GM23338 (cell line): ENCODE measurements at regions not wholly inside any gene's neighbourhood (a gene's known extent, or its start where the extent isn't known, plus 50 kb on each side); places are given as distances from the start of the nearest gene placed in this dataset.
A peak's percentile ranks its signal among the peaks of the same experiment; 100 is the strongest.

Source experiments
- ATAC-seq: fragments of 200-7000 bp; cut with Tn5 transposase; 3 replicates; pipeline ENCODE4 v1.9.1; 2020
- DNase-seq: peaks from one replicate; pipeline ENCODE4 v3.0.0-alpha.2; 2015; ENCODE audit warnings: low spot score
- H2AFZ ChIP-seq: fragments of 200-600 bp; sonication (generic); 2 replicates; pipeline ENCODE4 v1.8.0; 2016; ENCODE audit warnings: antibody characterized with exemption, mild to moderate bottlenecking, moderate library complexity
- H3F3A ChIP-seq: fragments of 200-600 bp; sonication (generic); replicated peaks from 2 replicates; pipeline ENCODE4 v1.8.0; 2017; ENCODE audit warnings: antibody characterized with exemption, mixed run types, low read depth
- H3K27ac ChIP-seq: fragments of 200-600 bp; sonication (generic); 2 replicates; pipeline ENCODE4 v1.6.1; 2016; ENCODE audit warnings: low read depth
- H3K27me3 ChIP-seq: fragments of 200-600 bp; sonication (generic); 2 replicates; pipeline ENCODE4 v1.8.0; 2016; ENCODE audit warnings: mild to moderate bottlenecking, mixed run types, moderate library complexity; ENCODE audit not compliant: insufficient read depth
- H3K36me3 ChIP-seq: fragments of 200-600 bp; sonication (generic); 2 replicates; pipeline ENCODE4 v1.8.0; 2016; ENCODE audit warnings: mild to moderate bottlenecking; ENCODE audit not compliant: insufficient read depth
- H3K4me1 ChIP-seq: fragments of 200-600 bp; sonication (generic); 2 replicates; pipeline ENCODE4 v1.8.0; 2016; ENCODE audit warnings: mild to moderate bottlenecking, moderate library complexity; ENCODE audit not compliant: insufficient read depth
- H3K4me2 ChIP-seq: fragments of 200-600 bp; sonication (generic); 2 replicates; pipeline ENCODE4 v1.7.1; 2017; ENCODE audit warnings: mixed run types
- H3K4me3 ChIP-seq: fragments of 200-600 bp; sonication (generic); 2 replicates; pipeline ENCODE4 v1.6.1; 2016; ENCODE audit warnings: mixed run types
- H3K79me2 ChIP-seq: fragments of 200-600 bp; sonication (generic); replicated peaks from 2 replicates; pipeline ENCODE4 v1.8.0; 2017; ENCODE audit warnings: mild to moderate bottlenecking; ENCODE audit not compliant: insufficient read depth
- H3K9me2 ChIP-seq: fragments of 200-600 bp; sonication (generic); 2 replicates; pipeline ENCODE4 v1.8.0; 2017; ENCODE audit not compliant: insufficient read depth
- H4K20me1 ChIP-seq: fragments of 200-600 bp; sonication (generic); replicated peaks from 2 replicates; pipeline ENCODE4 v1.8.0; 2017; ENCODE audit warnings: mild to moderate bottlenecking; ENCODE audit not compliant: insufficient read depth
- H3K27ac Mint-ChIP-seq: 2 replicates; pipeline ENCODE4 v1.8.0; 2020; ENCODE audit warnings: inconsistent platforms, mild to moderate bottlenecking, moderate library complexity, mixed read lengths
- H3K27me3 Mint-ChIP-seq: 3 replicates; pipeline ENCODE4 v1.8.0; 2022; ENCODE audit warnings: low read depth, mild to moderate bottlenecking, moderate library complexity, mixed read lengths, inconsistent platforms; ENCODE audit not compliant: insufficient read depth, poor library complexity
- H3K36me3 Mint-ChIP-seq: 3 replicates; pipeline ENCODE4 v1.8.0; 2021; ENCODE audit warnings: low read depth, mild to moderate bottlenecking, inconsistent platforms, moderate library complexity, mixed read lengths
- H3K4me1 Mint-ChIP-seq: 3 replicates; pipeline ENCODE4 v1.8.0; 2020; ENCODE audit warnings: mild to moderate bottlenecking, inconsistent platforms, mixed read lengths
- H3K4me3 Mint-ChIP-seq: 3 replicates; pipeline ENCODE4 v1.8.0; 2021; ENCODE audit warnings: moderate library complexity, mild to moderate bottlenecking, inconsistent platforms, mixed read lengths
- H3K9me3 Mint-ChIP-seq: 3 replicates; pipeline ENCODE4 v1.8.0; 2020; ENCODE audit warnings: moderate library complexity, mild to moderate bottlenecking, inconsistent platforms, mixed read lengths
- CREB1 ChIP-seq: fragments of 250-450 bp; sonication (Bioruptor Pico); IDR thresholded peaks from 2 replicates; pipeline ENCODE4 v1.5.0; 2020; ENCODE audit warnings: low read depth, mild to moderate bottlenecking, moderate library complexity
- CTCF ChIP-seq, 2 experiments: fragments of 200-600 bp in 1 of 2; sonication (generic) in 1 of 2; conservative IDR thresholded peaks; 2 replicates each; pipeline versions ENCODE4 v1.5.1 to v1.6.1; 2016 to 2017; ENCODE audit warnings: antibody characterized with exemption in 2 of 2, low read depth in 2 of 2, mild to moderate bottlenecking in 2 of 2, moderate library complexity in 1 of 2
- ETS1 ChIP-seq: IDR thresholded peaks from 2 replicates; pipeline ENCODE4 v1.6.1; 2016; ENCODE audit warnings: antibody characterized with exemption
- EZH2 ChIP-seq: fragments of 200-600 bp; sonication (generic); IDR thresholded peaks from one replicate; pipeline ENCODE4 v1.8.0; 2017; ENCODE audit warnings: antibody characterized with exemption, mild to moderate bottlenecking, low read depth; ENCODE audit not compliant: unreplicated experiment
- EZH2phosphoT487 ChIP-seq: fragments of 200-600 bp; sonication (generic); IDR thresholded peaks from one replicate; pipeline ENCODE4 v1.8.1; 2018; ENCODE audit warnings: antibody characterized with exemption; ENCODE audit not compliant: unreplicated experiment
- JUNB ChIP-seq: IDR thresholded peaks from one replicate; pipeline ENCODE4 v1.6.1; 2016; ENCODE audit warnings: antibody characterized with exemption; ENCODE audit not compliant: unreplicated experiment
- NANOG ChIP-seq: IDR thresholded peaks from 2 replicates; pipeline ENCODE4 v1.6.1; 2016; ENCODE audit warnings: antibody characterized with exemption, borderline replicate concordance
- POLR2AphosphoS5 ChIP-seq: IDR thresholded peaks from 2 replicates; pipeline ENCODE4 v1.6.1; 2016; ENCODE audit warnings: antibody characterized with exemption, low read depth
- REST ChIP-seq: IDR thresholded peaks from one replicate; pipeline ENCODE4 v1.6.1; 2018; ENCODE audit warnings: antibody characterized with exemption; ENCODE audit not compliant: unreplicated experiment
- STAT1 ChIP-seq: IDR thresholded peaks from one replicate; pipeline ENCODE4 v1.6.1; 2016; ENCODE audit warnings: antibody characterized with exemption; ENCODE audit not compliant: unreplicated experiment
- ZNF114 ChIP-seq: fragments of 250-450 bp; sonication (Bioruptor Pico); IDR thresholded peaks from 2 replicates; pipeline ENCODE4 v1.5.0; 2020; ENCODE audit warnings: mild to moderate bottlenecking, moderate library complexity
- ZNF331 ChIP-seq: fragments of 250-450 bp; sonication (Bioruptor Pico); IDR thresholded peaks from 2 replicates; pipeline ENCODE4 v1.5.0; 2020; ENCODE audit warnings: low read depth, mild to moderate bottlenecking, moderate library complexity
- ZNF462 ChIP-seq: fragments of 250-450 bp; sonication (Bioruptor Pico); IDR thresholded peaks from 2 replicates; pipeline ENCODE4 v1.5.0; 2020; ENCODE audit warnings: mild to moderate bottlenecking, moderate library complexity

GRCh38 chr10:33412241-33412640 is 77.8 kb upstream of the NRP1 start:
- H3K27me3 ChIP-seq = no peaks in the 10 kb centered on the region
- Mint-ChIP-seq H3K27me3 (peaks cover 6% of the 10 kb centered on the region), H3K27ac (no peak overlapping the region), H3K36me3 (no peaks in the 10 kb centered on the region), H3K9me3 (no peaks in the 10 kb centered on the region), H3K4me1 (no peaks in the 10 kb centered on the region), H3K4me3 (no peak overlapping the region)
- H3F3A ChIP-seq = no peaks in the 10 kb centered on the region
- H3K4me3 ChIP-seq = no peak overlapping the region
- ATAC-seq = no peak
- no peaks in the 10 kb centered on the region for H3K4me1 ChIP-seq
- H3K79me2 ChIP-seq = no peaks in the 10 kb centered on the region
- H3K36me3 ChIP-seq = no peaks in the 10 kb centered on the region; the same call in 1 of the 2 replicates
- no peak overlapping the region for H3K27ac ChIP-seq
- H2AFZ ChIP-seq = peak overlapping the region; percentile 74; the same call in 1 of the 2 replicates
- no peak for DNase-seq
- H3K4me2 ChIP-seq = no peak overlapping the region
- TF ChIP-seq ZNF114 (CRISPR knock-in tag) (no peak), NANOG (no peak), EZH2 (no peak), STAT1 (no peak), CTCF (conservative IDR thresholded peaks at IDR 0.05; ENCODE audit: low read depth in 2 of 2) (no peak), CREB1 (CRISPR knock-in tag) (no peak), ZNF331 (no peak), REST (no peak), JUNB (no peak), ZNF462 (CRISPR knock-in tag) (no peak), EZH2phosphoT487 (no peak), ETS1 (no peak), POLR2AphosphoS5 (no peak)
- peaks cover 8% of the 10 kb centered on the region; the same call in 1 of the 2 replicates for H3K9me2 ChIP-seq
- no peaks in the 10 kb centered on the region for H4K20me1 ChIP-seq
